Spleen (tissue), 11 donors: ENCODE measurements at regions not wholly inside any gene's neighbourhood (a gene's known extent, or its start where the extent isn't known, plus 50 kb on each side); places are given as distances from the start of the nearest gene placed in this dataset.

Experiments
- DNase-seq: peaks from one replicate; pipeline ENCODE4 v3.0.0-alpha.2; 2020
- H3K27ac ChIP-seq, 8 donors: fragments of 200-600 bp; sonication (generic) in 7 of 8; 1 replicate in 4 of 8; 2 replicates in 4 of 8; pipeline versions ENCODE4 v1.5.0 to v1.8.0; 2016 to 2021; ENCODE audit warnings: inconsistent platforms in 4 of 8, mild to moderate bottlenecking in 4 of 8, moderate library complexity in 1 of 8
- H3K27me3 ChIP-seq, 7 donors: fragments of 200-600 bp; sonication (generic) in 6 of 7; replicated peaks in 1 of 7; 1 replicate in 4 of 7; 2 replicates in 3 of 7; pipeline versions ENCODE4 v1.5.0 to v1.8.0; 2016 to 2021; ENCODE audit warnings: inconsistent platforms in 3 of 7, mild to moderate bottlenecking in 1 of 7
- H3K36me3 ChIP-seq, 6 donors: fragments of 200-600 bp; sonication (generic) in 5 of 6; 1 replicate in 4 of 6; 2 replicates in 2 of 6; pipeline versions ENCODE4 v1.5.0 to v1.8.0; 2016 to 2021; ENCODE audit warnings: inconsistent platforms in 2 of 6
- H3K4me1 ChIP-seq, 6 donors: fragments of 200-600 bp; sonication (generic) in 5 of 6; 1 replicate in 3 of 6; 2 replicates in 3 of 6; pipeline versions ENCODE4 v1.5.0 to v1.8.0; 2016 to 2021; ENCODE audit warnings: inconsistent platforms in 3 of 6
- H3K4me3 ChIP-seq, 8 donors: fragments of 200-600 bp; sonication (generic) in 7 of 8; 1 replicate in 4 of 8; 2 replicates in 4 of 8; pipeline versions ENCODE4 v1.5.0 to v1.8.0; 2016 to 2021; ENCODE audit warnings: inconsistent platforms in 4 of 8, mild to moderate bottlenecking in 4 of 8, moderate library complexity in 2 of 8
- H3K9me3 ChIP-seq, 8 donors: fragments of 200-600 bp; sonication (generic) in 7 of 8; 1 replicate in 4 of 8; 2 replicates in 4 of 8; pipeline versions ENCODE4 v1.5.0 to v1.8.0; 2016 to 2021; ENCODE audit warnings: inconsistent platforms in 4 of 8
- POLR2A ChIP-seq, 3 donors: fragments of 450-650 bp; IDR thresholded peaks; one replicate each; pipeline ENCODE4 v1.5.1; 2017; ENCODE audit warnings: antibody characterized with exemption in 3 of 3, mild to moderate bottlenecking in 1 of 3
- POLR2AphosphoS5 ChIP-seq, 3 donors: sonication (generic); formaldehyde crosslinking; IDR thresholded peaks; one replicate each; pipeline ENCODE4 v1.5.1; 2017; ENCODE audit warnings: antibody characterized with exemption in 3 of 3
- WGBS, 5 donors: extraction: QIAGEN DNeasy Blood & Tissue Kit in 3 of 5; methylation state at CpG; one replicate each; pipeline versions ENCODE4 v1.1.5 to v1.1.7; 2013 to 2018; 5-methylcytosine and 5-hydroxymethylcytosine counted together
- intact Hi-C: fragments of 100-400 bp; cut with DNase I; formaldehyde crosslinking; loops from one replicate; pipeline ENCODE4 v1.15.0; 2023; ENCODE audit warnings: low total_unique reads
- TF ChIP-seq, protein P1 (sequence below), 11 experiments: fragments of 200-600 bp in 7 of 11; fragments of 450-650 bp in 4 of 11; sonication (generic) in 4 of 11; IDR thresholded peaks in 8 of 11; conservative IDR thresholded peaks in 3 of 11; 1 replicate in 7 of 11; 2 replicates in 4 of 11; pipeline versions ENCODE4 v1.4.0 to v1.8.0; 2016 to 2021; ENCODE audit warnings: antibody characterized with exemption in 11 of 11, inconsistent platforms in 4 of 11, mild to moderate bottlenecking in 1 of 11
- donor health status: healthy with polysubstance abuse.
- donor health status: DM: no; HTN: no; CAD: no; lungs with moderate emphysema.
- donor health status: DM: no; HTN: no; CAD: no.
- donor health status: Bipolar disorder and iron deficiency.
- donor health status: healthy.
- donor health status: DM: no; HTN: no; CAD: no.
- donor health status: DM: yes; HTN: yes; CAD: no.

- peak overlapping the region in 2 of 8 donors; percentile 71 to 81 for H3K4me3 ChIP-seq
- H3K36me3 ChIP-seq, result peaks cover 0 to 31% (median 0%) of the 10 kb centered on the region in 6 donors
- H3K4me1 ChIP-seq, result peaks cover 95 to 100% (median 100%) of the 10 kb centered on the region in 6 donors
- no peak for DNase-seq
- peak overlapping the region; percentile 83 to 97 (median 92) for H3K27ac ChIP-seq
- 62 to 78% (median 67%) methylated on average over 16 to 19 of the region's 19 CpGs for WGBS, 5 donors
- intact Hi-C loops, result no loop called here
- H3K27me3 ChIP-seq, result no peaks in the 10 kb centered on the region
- no peaks in the 10 kb centered on the region for H3K9me3 ChIP-seq
- TF ChIP-seq POLR2A (IDR thresholded peaks at IDR 0.05) (no peak), POLR2AphosphoS5 (IDR thresholded peaks at IDR 0.05) (peak in 2 of 3 donors; percentile 35 to 71)
Observed at GRCh38 chr17:77459018-77459755, 318.4 kb downstream of the SEC14L1 start.

- peak overlapping the region; percentile 83 to 97 (median 92) for H3K27ac ChIP-seq
- H3K9me3 ChIP-seq, result no peaks in the 10 kb centered on the region
- peak; percentile 37 to 59 (median 48) for TF ChIP-seq POLR2AphosphoS5 (IDR thresholded peaks at IDR 0.05)
- TF ChIP-seq POLR2A (IDR thresholded peaks at IDR 0.05), result no peak
- peaks cover 0 to 26% (median 0%) of the 10 kb centered on the region in 6 donors for H3K36me3 ChIP-seq
- peaks cover 93 to 100% (median 100%) of the 10 kb centered on the region in 6 donors for H3K4me1 ChIP-seq
- peak overlapping the region in 7 of 8 donors; percentile 4 to 81 (median 16) for H3K4me3 ChIP-seq
- no peak for DNase-seq
- WGBS, 5 donors, result 3 to 13% (median 9%) methylated on average over 9 of the region's 9 CpGs
- H3K27me3 ChIP-seq, result no peaks in the 10 kb centered on the region
- intact Hi-C loops, result no loop called here
Observed at GRCh38 chr17:77460514-77461046, 319.8 kb downstream of the SEC14L1 start.

- peak overlapping the region in 2 of 8 donors; percentile 18 to 81 for H3K4me3 ChIP-seq
- TF ChIP-seq POLR2AphosphoS5 (IDR thresholded peaks at IDR 0.05), result no peak
- 54 to 68% (median 64%) methylated on average over 16 of the region's 16 CpGs for WGBS, 5 donors
- no peaks in the 10 kb centered on the region for H3K9me3 ChIP-seq
- no peaks in the 10 kb centered on the region for H3K27me3 ChIP-seq
- intact Hi-C loops, result no loop called here
- peaks cover 94 to 100% (median 100%) of the 10 kb centered on the region in 6 donors for H3K4me1 ChIP-seq
- peak; percentile 73 for DNase-seq
- H3K36me3 ChIP-seq, result peaks cover 0 to 19% (median 0%) of the 10 kb centered on the region in 6 donors
- peak overlapping the region; percentile 83 to 97 (median 92) for H3K27ac ChIP-seq
Observed at GRCh38 chr17:77461277-77462057, 320.7 kb downstream of the SEC14L1 start.

GRCh38 chr17:77462090-77462489 is 321.3 kb downstream of the SEC14L1 start:
- H3K36me3 ChIP-seq, result peaks cover 0 to 19% (median 0%) of the 10 kb centered on the region in 6 donors
- TF ChIP-seq POLR2AphosphoS5 (IDR thresholded peaks at IDR 0.05), result peak; percentile 73 to 79 (median 75)
- TF ChIP-seq, protein P1, sequence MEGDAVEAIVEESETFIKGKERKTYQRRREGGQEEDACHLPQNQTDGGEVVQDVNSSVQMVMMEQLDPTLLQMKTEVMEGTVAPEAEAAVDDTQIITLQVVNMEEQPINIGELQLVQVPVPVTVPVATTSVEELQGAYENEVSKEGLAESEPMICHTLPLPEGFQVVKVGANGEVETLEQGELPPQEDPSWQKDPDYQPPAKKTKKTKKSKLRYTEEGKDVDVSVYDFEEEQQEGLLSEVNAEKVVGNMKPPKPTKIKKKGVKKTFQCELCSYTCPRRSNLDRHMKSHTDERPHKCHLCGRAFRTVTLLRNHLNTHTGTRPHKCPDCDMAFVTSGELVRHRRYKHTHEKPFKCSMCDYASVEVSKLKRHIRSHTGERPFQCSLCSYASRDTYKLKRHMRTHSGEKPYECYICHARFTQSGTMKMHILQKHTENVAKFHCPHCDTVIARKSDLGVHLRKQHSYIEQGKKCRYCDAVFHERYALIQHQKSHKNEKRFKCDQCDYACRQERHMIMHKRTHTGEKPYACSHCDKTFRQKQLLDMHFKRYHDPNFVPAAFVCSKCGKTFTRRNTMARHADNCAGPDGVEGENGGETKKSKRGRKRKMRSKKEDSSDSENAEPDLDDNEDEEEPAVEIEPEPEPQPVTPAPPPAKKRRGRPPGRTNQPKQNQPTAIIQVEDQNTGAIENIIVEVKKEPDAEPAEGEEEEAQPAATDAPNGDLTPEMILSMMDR (IDR thresholded peaks at IDR 0.05 in 8 of 11, conservative IDR thresholded peaks at IDR 0.05 in 3 of 11), result no peak
- TF ChIP-seq POLR2A (IDR thresholded peaks at IDR 0.05), result no peak
- H3K9me3 ChIP-seq, result no peaks in the 10 kb centered on the region
- peak overlapping the region; percentile 83 to 97 (median 92) for H3K27ac ChIP-seq
- no peaks in the 10 kb centered on the region for H3K27me3 ChIP-seq
- H3K4me1 ChIP-seq, result peaks cover 94 to 100% (median 100%) of the 10 kb centered on the region in 6 donors
- peak overlapping the region in 2 of 8 donors; percentile 4 to 81 for H3K4me3 ChIP-seq
- intact Hi-C loops, result no loop called here
- DNase-seq, result peak; percentile 89
- 4 to 18% (median 8%) methylated on average over 11 of the region's 11 CpGs for WGBS, 5 donors
